H1 (cell line): ENCODE measurements at regions not wholly inside any gene's neighbourhood (a gene's known extent, or its start where the extent isn't known, plus 50 kb on each side); places are given as distances from the start of the nearest gene placed in this dataset.

Experiments used
- ATF3 ChIP-seq: IDR thresholded peaks from 2 replicates; pipeline ENCODE4 v1.6.1; 2011; ENCODE audit warnings: low read depth, mild to moderate bottlenecking, low read length; ENCODE audit not compliant: insufficient read depth
- CEBPB ChIP-seq: IDR thresholded peaks from 2 replicates; pipeline ENCODE4 v1.6.1; 2012; ENCODE audit warnings: low read depth, low read length
- CREB1 ChIP-seq: IDR thresholded peaks from 2 replicates; pipeline ENCODE4 v1.6.1; 2012; ENCODE audit warnings: inconsistent platforms
- EP300 ChIP-seq, 2 experiments: IDR thresholded peaks; 1 replicate in 1 of 2; 2 replicates in 1 of 2; pipeline ENCODE4 v1.6.1; 2011 to 2012; ENCODE audit warnings: low read depth in 2 of 2, low read length in 2 of 2, mild to moderate bottlenecking in 2 of 2, borderline replicate concordance in 1 of 2, inconsistent platforms in 1 of 2, moderate library complexity in 1 of 2
- EZH2 ChIP-seq: fragments of 200-600 bp; sonication (generic); IDR thresholded peaks from 2 replicates; pipeline ENCODE4 v1.7.1; 2012; ENCODE audit warnings: low read depth, mild to moderate bottlenecking, moderate library complexity, low read length, inconsistent platforms; ENCODE audit not compliant: severe bottlenecking
- MAX ChIP-seq: IDR thresholded peaks from 2 replicates; pipeline ENCODE4 v1.6.1; 2012; ENCODE audit warnings: inconsistent platforms
- NRF1 ChIP-seq: IDR thresholded peaks from 2 replicates; pipeline ENCODE4 v1.6.1; 2011; ENCODE audit warnings: mild to moderate bottlenecking, low read depth, low read length, improper control_type of control experiment
- POLR2A ChIP-seq, 2 experiments: IDR thresholded peaks; 1 replicate in 1 of 2; 2 replicates in 1 of 2; pipeline ENCODE4 v1.6.1; 2011; ENCODE audit warnings: low read depth in 2 of 2, low read length in 2 of 2, mild to moderate bottlenecking in 2 of 2; ENCODE audit errors: control extremely low read depth in 1 of 2
- RFX5 ChIP-seq: IDR thresholded peaks from 2 replicates; pipeline ENCODE4 v1.6.1; 2011; ENCODE audit warnings: low read depth, low read length, improper control_type of control experiment, borderline replicate concordance
- RNF2 ChIP-seq: fragments of 200-900, 300-1000 bp; sonication (generic); IDR thresholded peaks from 2 replicates; pipeline ENCODE4 v1.7.1; 2016; ENCODE audit warnings: borderline replicate concordance, low read depth, mild to moderate bottlenecking, antibody characterized with exemption, low read length; ENCODE audit not compliant: poor library complexity, severe bottlenecking; ENCODE audit errors: missing control alignments
- YY1 ChIP-seq: IDR thresholded peaks from 2 replicates; pipeline ENCODE4 v1.6.1; 2011; ENCODE audit warnings: low read depth, mild to moderate bottlenecking, low read length
- ZNF274 ChIP-seq: IDR thresholded peaks from 2 replicates; pipeline ENCODE4 v1.7.0; 2012; ENCODE audit warnings: low read length, borderline replicate concordance; ENCODE audit errors: extremely low read depth
- TF ChIP-seq, protein P1 (sequence below), 3 experiments: IDR thresholded peaks; 1 replicate in 2 of 3; 2 replicates in 1 of 3; pipeline versions ENCODE4 v1.5.1 to v1.6.1; 2011; ENCODE audit warnings: low read length in 3 of 3, mild to moderate bottlenecking in 3 of 3, inconsistent platforms in 2 of 3, low read depth in 1 of 3, moderate library complexity in 1 of 3; ENCODE audit not compliant: insufficient read depth in 1 of 3; ENCODE audit errors: control extremely low read depth in 1 of 3

GRCh38 chr3:159802864-159803263, 185.8 kb upstream of the IL12A start:
- TF ChIP-seq CEBPB (no peak), MAX (no peak), CREB1 (no peak), EZH2 (no peak), EP300 (IDR thresholded peaks at IDR 0.05; ENCODE audit: borderline replicate concordance in 1 of 2, low read depth in 2 of 2, low read length in 2 of 2) (no peak), POLR2A (IDR thresholded peaks at IDR 0.05; ENCODE audit: control extremely low read depth in 1 of 2, low read depth in 2 of 2, low read length in 2 of 2) (no peak), ATF3 (no peak), NRF1 (no peak), YY1 (no peak), RFX5 (no peak), ZNF274 (no peak), RNF2 (no peak)
- TF ChIP-seq, protein P1, sequence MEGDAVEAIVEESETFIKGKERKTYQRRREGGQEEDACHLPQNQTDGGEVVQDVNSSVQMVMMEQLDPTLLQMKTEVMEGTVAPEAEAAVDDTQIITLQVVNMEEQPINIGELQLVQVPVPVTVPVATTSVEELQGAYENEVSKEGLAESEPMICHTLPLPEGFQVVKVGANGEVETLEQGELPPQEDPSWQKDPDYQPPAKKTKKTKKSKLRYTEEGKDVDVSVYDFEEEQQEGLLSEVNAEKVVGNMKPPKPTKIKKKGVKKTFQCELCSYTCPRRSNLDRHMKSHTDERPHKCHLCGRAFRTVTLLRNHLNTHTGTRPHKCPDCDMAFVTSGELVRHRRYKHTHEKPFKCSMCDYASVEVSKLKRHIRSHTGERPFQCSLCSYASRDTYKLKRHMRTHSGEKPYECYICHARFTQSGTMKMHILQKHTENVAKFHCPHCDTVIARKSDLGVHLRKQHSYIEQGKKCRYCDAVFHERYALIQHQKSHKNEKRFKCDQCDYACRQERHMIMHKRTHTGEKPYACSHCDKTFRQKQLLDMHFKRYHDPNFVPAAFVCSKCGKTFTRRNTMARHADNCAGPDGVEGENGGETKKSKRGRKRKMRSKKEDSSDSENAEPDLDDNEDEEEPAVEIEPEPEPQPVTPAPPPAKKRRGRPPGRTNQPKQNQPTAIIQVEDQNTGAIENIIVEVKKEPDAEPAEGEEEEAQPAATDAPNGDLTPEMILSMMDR (IDR thresholded peaks at IDR 0.05; ENCODE audit: control extremely low read depth in 1 of 3, insufficient read depth in 1 of 3, low read depth in 1 of 3, low read length in 3 of 3): no peak
